ENCODE measurements at regions not wholly inside any gene's neighbourhood (a gene's known extent, or its start where the extent isn't known, plus 50 kb on each side); places are given as distances from the start of the nearest gene placed in this dataset.

DNA sequence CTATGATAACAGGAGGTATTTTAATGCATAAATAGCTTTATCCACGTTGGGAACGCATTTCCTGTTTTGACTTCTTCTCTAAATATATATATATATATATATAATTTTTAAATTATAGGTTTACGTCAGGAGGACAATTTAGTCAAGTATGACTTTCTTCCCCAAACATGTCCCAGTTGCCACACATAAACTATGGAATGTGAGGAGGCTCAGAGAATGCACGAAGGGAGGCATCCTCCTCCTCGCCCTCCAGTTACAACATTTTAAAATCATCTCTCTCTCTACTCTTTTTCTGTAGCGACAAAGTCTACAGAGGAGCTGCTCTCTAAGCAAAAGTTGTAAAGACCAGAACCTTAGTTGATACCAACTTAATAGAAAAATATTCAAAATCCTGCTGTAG, 106.9 kb upstream of the LYZL1 start:
- DNase-seq: no peak

DNA sequence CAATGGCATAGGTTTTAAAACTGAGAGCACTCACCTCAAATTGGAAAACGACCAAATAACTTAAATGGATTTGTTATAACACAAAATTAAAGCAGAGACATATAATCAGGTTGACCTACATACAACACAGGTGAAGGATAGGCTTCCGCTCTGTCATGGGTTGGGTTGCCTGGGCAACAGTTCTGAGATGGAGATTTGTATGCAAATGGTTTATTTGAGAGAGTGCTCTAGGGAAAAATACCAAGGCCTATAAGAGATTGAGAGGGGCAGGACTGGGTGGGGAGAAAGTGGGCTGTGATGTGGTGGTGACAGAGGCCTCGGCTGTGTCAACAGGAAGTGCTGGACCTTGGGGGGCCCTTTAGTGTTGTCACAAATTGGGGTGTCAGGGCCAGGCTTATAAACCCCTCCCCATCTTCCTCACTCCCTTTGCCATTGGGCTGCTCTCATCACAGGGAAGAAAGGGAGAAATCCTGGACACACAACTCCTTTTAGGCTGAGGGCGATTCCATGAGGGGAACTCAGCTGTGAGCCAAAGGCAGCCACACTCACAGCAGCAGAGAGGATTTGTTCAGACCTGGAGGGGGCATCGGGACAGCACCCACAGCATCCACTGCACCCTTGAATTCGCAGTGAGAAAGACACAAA, 105.4 kb upstream of the LYZL1 start:
- DNase-seq: no peak

DNA sequence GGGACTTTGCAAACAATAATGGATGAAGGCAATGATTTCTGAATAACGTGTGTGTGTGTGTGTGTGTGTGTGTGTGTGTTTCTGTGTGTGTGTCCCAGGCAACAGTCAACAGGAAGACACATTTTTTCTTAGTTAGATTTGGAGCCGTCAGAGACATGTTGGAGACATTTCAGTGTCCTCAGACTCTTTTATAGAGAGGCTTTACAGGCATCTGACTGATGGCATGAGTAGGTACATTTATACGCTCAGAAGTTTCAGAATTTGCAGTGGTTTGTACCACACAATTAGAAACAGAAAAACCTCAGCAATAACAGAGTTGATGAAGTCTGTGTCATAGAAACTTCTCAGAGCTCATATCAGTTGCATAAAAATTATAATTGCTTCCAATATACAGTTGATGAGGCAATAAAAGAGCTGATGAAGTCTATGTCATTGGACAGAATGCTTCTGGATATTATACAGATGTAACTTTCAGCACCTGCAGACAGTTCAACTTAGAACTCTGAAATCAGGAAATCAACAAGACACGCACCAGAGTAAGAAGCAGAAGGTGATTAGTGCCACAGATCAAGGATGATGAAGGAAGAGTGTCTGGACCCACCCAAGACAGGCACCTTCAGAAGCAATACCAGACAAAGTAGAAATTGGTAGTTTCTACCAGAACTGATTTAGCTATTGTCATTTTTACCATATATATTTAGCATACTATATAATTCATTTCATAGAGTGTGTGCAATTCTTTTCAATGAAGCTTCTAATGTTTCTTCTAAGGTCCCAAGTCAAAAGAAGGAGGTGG, 104.5 kb upstream of the LYZL1 start:
- no peak for DNase-seq

- DNase-seq: no peak
These were observed 103.8 kb upstream of the LYZL1 start for GRCh38 chr10:29185050-29185449.

DNA sequence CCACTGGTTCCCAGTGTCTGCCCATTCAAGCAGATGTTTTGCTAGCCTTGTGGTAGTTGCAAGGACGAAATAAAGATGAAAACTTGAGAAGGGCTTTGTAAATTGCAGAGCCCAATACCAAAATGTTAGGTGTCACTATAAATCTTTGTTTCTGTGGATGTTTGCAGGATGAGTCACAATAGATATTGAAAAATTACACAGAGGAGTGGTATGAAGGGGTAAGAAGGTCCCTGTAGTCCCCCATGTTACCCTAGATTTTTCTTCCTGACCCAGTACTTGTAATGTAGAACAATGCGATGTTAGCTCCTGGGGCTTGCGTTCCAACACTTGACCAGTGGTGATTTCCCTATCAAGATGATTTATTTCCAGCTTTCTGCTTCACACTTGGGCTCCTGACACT, 102.6 kb upstream of the LYZL1 start:
- DNase-seq: no peak

DNA sequence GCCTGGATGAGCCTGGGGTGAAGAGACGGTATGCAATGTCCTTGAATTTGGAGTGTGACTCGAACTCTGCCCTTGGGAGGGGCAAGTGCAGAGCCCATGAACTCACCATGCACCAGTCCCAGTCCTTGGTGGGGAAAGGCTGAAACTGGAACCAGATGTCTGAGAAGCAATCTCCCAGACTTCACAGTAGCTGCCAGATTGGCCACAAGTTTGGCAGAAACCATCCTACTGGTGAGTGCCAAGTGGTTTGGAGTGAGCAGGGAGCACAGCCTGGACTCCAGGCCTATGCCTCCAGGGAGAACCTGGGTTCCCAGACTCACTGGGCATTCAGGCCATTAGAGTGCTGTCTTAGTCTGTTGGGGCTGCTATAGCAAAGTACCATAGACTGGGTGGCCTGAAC, 99.6 kb upstream of the LYZL1 start:
- DNase-seq: no peak

GRCh38 chr10:29191674-29192073, 97.2 kb upstream of the LYZL1 start:
- no peak for DNase-seq

- no peak for DNase-seq
These were observed 89.5 kb upstream of the LYZL1 start for GRCh38 chr10:29199339-29199738.

DNA sequence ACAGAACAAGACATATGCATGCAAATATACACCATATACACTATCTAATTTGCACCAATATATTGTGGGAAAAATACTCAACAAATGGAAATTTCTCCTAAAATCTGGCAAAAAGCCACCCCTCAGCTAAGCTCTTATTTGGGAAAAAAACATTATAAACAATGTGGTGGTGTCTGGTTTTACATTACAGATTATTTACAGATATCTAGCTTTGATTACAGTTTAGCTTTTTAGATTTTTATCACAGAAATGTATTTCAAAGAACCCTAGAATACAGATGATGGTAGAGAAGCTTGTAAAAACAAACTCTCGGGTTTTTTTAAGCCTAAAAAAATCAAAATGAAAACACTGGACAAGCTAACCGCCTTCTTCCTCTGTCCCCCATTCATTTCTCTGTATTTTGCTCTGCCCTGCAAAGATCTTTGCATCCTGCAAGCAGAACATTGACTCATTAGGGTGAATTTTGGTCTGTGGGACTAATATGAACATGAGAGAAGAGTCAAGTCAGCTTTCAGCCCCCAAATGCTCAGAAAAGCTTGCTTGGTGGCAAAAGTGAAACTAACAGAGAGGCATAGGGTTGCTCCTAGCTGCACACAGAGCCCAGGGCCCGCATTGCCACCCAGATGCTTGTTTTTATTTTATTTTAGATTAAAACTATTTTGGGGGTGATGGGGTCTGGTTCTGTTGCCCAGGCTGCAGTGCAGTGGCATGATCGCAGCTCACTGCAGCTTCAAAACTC, 88.8 kb upstream of the LYZL1 start:
- DNase-seq: no peak

DNA sequence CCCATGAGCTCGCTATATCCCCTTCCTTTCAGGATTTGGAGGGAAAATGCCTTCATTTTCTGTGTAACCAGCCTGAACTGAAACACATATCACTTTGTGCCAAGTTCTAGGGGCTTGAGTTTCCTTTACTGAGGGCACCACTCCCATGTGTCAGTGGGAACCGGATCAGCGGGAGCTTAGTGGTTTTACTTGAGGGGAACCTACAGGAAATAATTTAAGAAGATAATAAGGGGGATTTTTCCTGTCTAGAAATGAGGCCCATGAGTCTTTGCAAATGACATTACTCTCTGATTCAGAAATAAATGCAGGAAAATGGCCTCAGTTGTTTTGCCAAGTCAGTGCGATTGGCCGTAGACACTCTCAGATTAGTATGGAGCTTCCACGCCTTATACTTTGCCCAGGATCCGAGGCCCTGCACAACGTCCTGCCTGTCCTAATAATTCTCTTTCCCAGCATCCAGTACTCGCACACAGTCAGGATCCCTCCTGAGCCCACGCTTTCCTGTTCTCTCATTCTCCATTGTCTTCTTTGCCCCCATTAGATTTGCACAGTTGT, 86.4 kb upstream of the LYZL1 start:
- DNase-seq: no peak

DNA sequence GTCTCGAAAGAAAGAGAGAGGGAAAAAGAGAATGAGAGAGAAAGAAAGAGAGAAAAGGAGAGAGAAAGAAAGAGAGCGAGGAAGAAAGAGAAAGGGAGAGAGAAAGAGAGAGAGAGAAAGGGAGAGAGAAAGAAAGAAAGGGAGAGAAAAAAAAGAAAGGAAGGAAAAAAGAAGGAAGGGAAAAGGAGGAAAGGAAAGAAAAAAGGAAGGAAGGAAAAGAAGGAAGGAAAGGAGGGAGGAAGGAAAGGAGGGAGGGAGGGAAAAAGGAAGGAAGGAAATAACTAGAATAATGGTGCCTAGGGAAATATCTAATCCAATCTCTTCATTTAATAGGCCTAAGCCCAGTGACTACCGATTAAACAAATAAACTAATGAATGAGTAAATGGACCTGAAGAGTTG, 85.4 kb upstream of the LYZL1 start:
- DNase-seq: no peak

GRCh38 chr10:29204070-29204800, 84.6 kb upstream of the LYZL1 start:
- DNase-seq: no peak

DNA sequence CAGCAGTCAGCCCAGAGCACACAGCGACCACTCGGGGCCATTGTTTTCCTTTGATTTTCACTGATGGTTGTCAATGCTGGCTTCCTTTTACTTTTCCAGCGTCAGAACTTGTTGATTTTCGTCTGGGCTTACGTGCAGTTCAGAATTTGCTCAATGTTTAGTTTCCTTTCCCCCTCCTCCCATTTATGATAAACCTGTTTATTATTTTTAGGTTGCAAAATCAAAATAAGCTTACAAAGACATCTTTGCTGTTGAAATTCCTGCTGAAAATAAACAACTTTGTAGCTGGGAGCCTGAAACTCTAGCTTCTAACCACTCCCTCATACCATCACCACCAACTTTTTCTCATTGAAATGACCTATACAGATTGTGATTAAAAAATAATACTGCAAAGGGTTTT, 83.1 kb upstream of the LYZL1 start:
- no peak for DNase-seq

GRCh38 chr10:29208845-29209244, 80.0 kb upstream of the LYZL1 start:
- no peak for DNase-seq

- DNase-seq: no peak
These were observed 79.0 kb upstream of the LYZL1 start for GRCh38 chr10:29209830-29210229.

GRCh38 chr10:29210266-29210868, 78.5 kb upstream of the LYZL1 start:
- no peak for DNase-seq

- DNase-seq: no peak
These were observed 76.3 kb upstream of the LYZL1 start for GRCh38 chr10:29212597-29212996.

DNA sequence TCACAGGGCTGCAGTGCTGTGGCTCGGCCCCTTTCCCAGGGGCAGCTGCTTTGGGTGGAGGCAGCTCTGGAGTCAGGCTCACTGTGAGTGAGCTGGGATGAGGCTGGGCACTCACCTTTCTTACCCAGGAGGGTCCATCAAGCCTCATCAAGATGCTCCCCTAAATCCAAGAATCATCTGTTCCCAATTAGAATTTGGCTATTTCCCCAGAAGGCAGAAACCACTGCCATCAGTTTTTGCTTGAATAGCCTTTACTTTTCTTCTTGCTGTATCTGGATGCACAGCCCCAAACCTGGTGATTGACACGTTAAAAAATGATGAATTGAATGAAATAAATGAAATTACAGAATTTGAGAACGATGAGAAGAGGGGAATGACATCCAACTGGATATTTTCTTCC, 74.3 kb upstream of the LYZL1 start:
- DNase-seq: no peak

- DNase-seq: no peak
These were observed 71.6 kb upstream of the LYZL1 start for GRCh38 chr10:29217292-29217738.

- DNase-seq: no peak
These were observed 65.5 kb upstream of the LYZL1 start for GRCh38 chr10:29223326-29223725.

- no peak for DNase-seq
These were observed 64.2 kb upstream of the LYZL1 start for GRCh38 chr10:29224631-29225030.

DNA sequence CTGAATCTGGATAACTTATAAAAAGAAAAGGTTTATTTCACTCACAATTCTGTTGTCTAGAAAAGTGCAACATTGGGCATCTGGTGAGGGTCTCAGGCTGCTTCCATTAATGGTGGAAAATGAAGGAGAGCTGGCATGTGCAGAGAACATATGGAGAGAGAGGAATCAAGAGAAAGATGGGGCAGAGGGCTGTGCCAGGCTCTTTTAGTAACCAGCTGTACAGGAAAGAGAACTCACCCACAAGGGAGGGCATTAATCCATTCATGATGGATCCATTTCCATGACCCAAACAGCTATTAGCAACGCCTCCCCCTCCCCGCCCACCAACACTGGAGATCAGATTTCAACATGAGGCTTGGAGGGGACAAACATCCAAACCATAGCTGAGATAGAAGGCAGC, 61.7 kb upstream of the LYZL1 start:
- DNase-seq: no peak

Measured in T-helper 2 cell (primary cell).